Activated CD8-positive, alpha-beta memory T cell treated with anti-CD3 and anti-CD28 coated beads, Interleukin-2, amount 10 ng/mL, durations not matched to agents 7 days and 5 days (primary cell): ENCODE measurements at regions not wholly inside any gene's neighbourhood (a gene's known extent, or its start where the extent isn't known, plus 50 kb on each side); places are given as distances from the start of the nearest gene placed in this dataset.

ENCODE experiments used
- ATAC-seq: fragments of 150-1000 bp; cut with Tn5 transposase; one replicate; pipeline ENCODE4 v1.10.0; 2021; ENCODE audit warnings: moderate library complexity
- CTCF ChIA-PET: fragments of 350-600 bp; sonication (Branson Sonifier 250); formaldehyde crosslinking; loops from one replicate; lab custom pipeline; 2021; ENCODE audit warnings: antibody characterized with exemption; lab: Charles Lee
- DNase-seq: peaks from one replicate; pipeline ENCODE4 v3.0.0-alpha.2; 2020
- H3K27ac Mint-ChIP-seq: one replicate; pipeline ENCODE4 v1.8.0; 2021; ENCODE audit warnings: mild to moderate bottlenecking, mixed read lengths
- H3K27me3 Mint-ChIP-seq: one replicate; pipeline ENCODE4 v1.8.0; 2021; ENCODE audit warnings: mixed read lengths
- H3K36me3 Mint-ChIP-seq: one replicate; pipeline ENCODE4 v1.8.0; 2021; ENCODE audit warnings: mild to moderate bottlenecking, mixed read lengths
- H3K4me1 Mint-ChIP-seq: one replicate; pipeline ENCODE4 v1.8.0; 2021; ENCODE audit warnings: mixed read lengths
- H3K4me3 Mint-ChIP-seq: one replicate; pipeline ENCODE4 v1.8.0; 2021; ENCODE audit warnings: mild to moderate bottlenecking, moderate library complexity, mixed read lengths
- H3K9me3 Mint-ChIP-seq: one replicate; pipeline ENCODE4 v1.8.0; 2022; ENCODE audit warnings: low read depth, mixed read lengths

DNA sequence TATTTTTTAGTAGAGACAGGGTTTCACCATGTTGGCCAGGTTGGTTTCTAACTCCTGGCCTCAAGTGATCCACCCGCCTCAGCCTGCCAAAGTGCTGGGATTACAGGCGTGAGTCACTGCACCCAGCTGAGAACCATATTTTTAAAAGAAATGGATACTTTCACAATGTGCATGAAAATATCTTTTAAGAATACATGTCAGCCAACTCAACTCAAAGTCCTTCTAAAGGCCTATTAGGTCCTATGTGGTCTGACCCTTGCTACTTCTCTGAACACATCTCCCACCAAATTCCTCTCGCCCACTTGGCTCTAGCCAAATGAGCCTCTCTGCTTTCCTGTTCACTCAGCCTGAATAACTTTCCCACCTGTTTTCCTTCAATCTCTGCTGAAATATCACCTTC, 119.6 kb downstream of the MTX2 start:
- peaks cover 46% of the 10 kb centered on the region for H3K27me3 Mint-ChIP-seq
- CTCF ChIA-PET: no interaction called here
- H3K27ac Mint-ChIP-seq: no peak overlapping the region

DNA sequence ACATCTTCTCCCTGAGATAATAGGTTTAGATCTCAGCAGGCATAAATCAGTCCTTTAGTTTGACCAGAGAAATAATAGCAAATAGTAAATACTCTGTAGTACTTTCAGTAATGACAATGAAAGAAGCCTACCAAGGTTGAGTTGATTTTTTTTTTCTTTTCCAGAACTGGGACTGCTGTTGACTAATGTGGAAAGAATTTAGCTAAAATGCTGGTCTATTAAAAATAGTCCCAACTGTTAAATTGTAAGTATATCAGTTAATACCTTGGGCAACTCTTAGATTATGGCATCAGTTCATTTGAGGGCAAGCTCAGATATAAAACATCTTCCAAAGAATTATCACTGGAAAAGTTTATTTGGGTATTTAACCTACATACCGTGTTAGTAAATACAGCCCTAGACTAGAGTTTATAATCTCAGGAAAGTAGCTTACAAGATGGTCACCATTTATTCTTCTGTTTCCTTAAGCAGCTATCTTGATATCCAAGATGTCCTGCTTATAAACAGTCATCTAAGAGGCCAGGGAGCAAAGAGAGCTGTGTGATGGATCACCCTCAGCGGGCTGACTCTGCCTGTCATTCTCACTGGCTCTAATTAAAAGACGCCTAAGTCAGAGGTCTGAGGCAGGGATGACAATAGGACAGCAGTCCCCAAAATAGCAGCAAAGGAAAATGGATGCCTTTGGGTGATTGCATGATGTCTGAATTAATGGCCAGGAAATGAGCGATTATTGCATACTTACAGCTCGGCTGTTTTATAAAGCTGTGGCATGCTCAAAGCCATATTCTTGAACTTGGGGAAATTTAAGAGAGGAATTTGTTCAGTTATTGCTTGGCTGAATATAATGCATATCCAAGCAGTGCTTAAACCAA, 121.3 kb downstream of the MTX2 start:
- Mint-ChIP-seq H3K4me1 (no peaks in the 10 kb centered on the region), H3K4me3 (no peak overlapping the region), H3K27ac (no peak overlapping the region), H3K9me3 (no peaks in the 10 kb centered on the region), H3K27me3 (peaks cover 38% of the 10 kb centered on the region), H3K36me3 (no peaks in the 10 kb centered on the region)
- CTCF ChIA-PET: no interaction called here
- DNase-seq: no peak
- no peak for ATAC-seq

More for the DNA sequence above, 119.6 kb downstream of the MTX2 start:
- DNase-seq (no peak), ATAC-seq (no peak)
- no peaks in the 10 kb centered on the region for H3K36me3 Mint-ChIP-seq
- H3K4me1 Mint-ChIP-seq: no peaks in the 10 kb centered on the region
- no peaks in the 10 kb centered on the region for H3K9me3 Mint-ChIP-seq
- H3K4me3 Mint-ChIP-seq: no peak overlapping the region

DNA sequence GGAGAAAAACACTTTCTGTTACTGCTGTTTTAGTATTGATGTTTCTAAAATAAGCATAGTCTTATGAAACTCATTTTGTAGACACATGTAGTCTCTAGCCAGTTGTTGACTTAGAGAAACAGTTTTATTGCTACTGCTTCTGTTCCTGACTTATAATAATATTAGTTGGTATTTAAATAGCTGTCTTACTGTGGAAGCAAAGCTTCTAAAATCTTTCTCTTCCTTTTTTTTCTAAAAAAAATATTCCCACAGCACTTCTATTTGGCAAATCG, 121.8 kb downstream of the MTX2 start:
- DNase-seq (no peak), ATAC-seq (no peak)
- Mint-ChIP-seq H3K4me1 (no peaks in the 10 kb centered on the region), H3K4me3 (no peak overlapping the region), H3K9me3 (no peaks in the 10 kb centered on the region), H3K27ac (no peak overlapping the region), H3K27me3 (peaks cover 37% of the 10 kb centered on the region), H3K36me3 (no peaks in the 10 kb centered on the region)
- CTCF ChIA-PET: no interaction called here

DNA sequence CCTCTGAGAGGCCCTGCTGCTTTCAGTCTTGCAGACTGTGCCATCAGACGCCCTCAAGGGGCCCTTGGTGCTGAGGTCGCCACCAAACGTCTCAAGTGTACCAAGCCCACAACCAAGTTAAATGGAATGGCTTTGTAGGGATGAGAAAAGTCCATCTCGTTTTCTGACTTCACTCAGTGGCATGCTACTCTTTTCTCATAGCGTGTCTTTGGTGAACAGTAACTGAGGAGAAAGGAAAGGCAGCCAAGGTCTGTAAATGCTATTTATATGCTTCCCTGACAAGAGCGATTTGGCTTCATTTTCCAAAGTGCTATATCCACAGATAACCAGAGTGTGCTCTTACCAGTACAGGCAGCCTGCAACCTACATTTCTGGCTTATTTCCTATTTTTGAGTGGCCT, 123.0 kb downstream of the MTX2 start:
- Mint-ChIP-seq H3K27ac (no peak overlapping the region), H3K27me3 (peaks cover 37% of the 10 kb centered on the region), H3K36me3 (no peaks in the 10 kb centered on the region), H3K9me3 (no peaks in the 10 kb centered on the region), H3K4me3 (no peak overlapping the region), H3K4me1 (no peaks in the 10 kb centered on the region)
- ATAC-seq (no peak), DNase-seq (no peak)
- CTCF ChIA-PET: no interaction called here

DNA sequence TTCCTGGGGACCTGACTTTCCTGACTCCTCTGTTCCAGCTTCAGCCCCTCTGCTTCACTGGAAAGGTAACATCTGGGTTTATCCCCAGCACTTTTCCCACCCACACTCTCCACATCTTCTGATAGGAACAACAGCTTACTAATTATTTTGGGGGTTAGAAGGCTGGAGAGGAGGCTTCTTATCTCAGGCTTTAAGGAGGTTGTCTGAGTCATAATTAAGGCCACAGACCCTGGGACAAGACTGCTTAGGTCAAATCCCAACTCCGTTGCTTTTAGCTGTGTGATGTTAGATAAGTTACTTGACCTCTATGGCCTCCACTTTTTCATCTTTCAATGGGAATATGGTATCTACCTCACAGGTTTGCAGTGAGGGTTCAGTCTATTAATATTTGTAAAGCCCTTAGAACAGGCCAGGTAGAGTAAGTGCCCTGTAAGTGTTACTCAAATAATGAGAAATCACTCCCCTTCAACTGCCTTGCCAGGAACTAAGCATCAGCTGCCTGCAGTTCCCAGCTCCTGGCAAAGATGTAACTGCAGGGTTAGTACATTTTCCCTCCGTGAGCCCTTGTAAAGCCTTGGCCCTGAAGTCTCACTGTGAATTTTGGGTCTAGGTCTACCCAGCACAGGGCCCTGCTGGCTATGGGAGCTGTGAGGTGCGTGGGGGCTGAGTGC, 123.6 kb downstream of the MTX2 start:
- no peak for DNase-seq
- no peaks in the 10 kb centered on the region for H3K4me1 Mint-ChIP-seq
- H3K27ac Mint-ChIP-seq: no peak overlapping the region
- no peak for ATAC-seq
- no peaks in the 10 kb centered on the region for H3K36me3 Mint-ChIP-seq
- H3K4me3 Mint-ChIP-seq: no peak overlapping the region
- no peaks in the 10 kb centered on the region for H3K9me3 Mint-ChIP-seq
- CTCF ChIA-PET: no interaction called here
- H3K27me3 Mint-ChIP-seq: peaks cover 34% of the 10 kb centered on the region

DNA sequence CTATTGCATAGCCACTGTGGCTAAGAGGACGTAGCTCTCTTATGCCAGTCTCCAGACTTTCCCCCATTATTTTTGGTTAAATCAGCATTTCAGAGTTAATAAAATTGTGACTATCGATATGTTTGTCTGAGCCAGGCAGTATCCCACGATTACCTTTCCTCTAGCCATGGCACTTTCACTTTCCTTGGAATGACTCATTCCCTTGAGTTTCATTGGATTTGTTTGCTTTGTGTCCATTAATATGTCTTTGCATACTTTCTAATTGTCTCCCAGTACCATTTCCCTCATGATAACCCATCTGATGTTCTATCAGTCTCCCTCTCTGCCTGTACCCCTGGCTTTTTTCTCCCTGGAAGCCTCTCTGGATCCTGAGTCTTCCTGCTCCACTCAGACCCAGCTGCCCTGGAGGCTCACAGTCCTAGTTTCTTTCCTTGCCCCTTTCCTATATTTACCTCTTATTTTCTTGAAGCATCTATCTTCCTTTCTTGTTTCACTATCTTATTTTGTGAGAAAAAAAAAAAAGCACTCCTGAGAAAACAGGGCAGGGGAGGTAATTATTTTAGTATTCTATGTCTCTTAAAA, 126.1 kb downstream of the MTX2 start:
- CTCF ChIA-PET: no interaction called here
- peaks cover 32% of the 10 kb centered on the region for H3K27me3 Mint-ChIP-seq
- no peak overlapping the region for H3K4me3 Mint-ChIP-seq
- ATAC-seq: no peak
- no peak for DNase-seq
- H3K36me3 Mint-ChIP-seq: no peaks in the 10 kb centered on the region
- no peak overlapping the region for H3K27ac Mint-ChIP-seq
- no peaks in the 10 kb centered on the region for H3K4me1 Mint-ChIP-seq
- H3K9me3 Mint-ChIP-seq: no peaks in the 10 kb centered on the region

DNA sequence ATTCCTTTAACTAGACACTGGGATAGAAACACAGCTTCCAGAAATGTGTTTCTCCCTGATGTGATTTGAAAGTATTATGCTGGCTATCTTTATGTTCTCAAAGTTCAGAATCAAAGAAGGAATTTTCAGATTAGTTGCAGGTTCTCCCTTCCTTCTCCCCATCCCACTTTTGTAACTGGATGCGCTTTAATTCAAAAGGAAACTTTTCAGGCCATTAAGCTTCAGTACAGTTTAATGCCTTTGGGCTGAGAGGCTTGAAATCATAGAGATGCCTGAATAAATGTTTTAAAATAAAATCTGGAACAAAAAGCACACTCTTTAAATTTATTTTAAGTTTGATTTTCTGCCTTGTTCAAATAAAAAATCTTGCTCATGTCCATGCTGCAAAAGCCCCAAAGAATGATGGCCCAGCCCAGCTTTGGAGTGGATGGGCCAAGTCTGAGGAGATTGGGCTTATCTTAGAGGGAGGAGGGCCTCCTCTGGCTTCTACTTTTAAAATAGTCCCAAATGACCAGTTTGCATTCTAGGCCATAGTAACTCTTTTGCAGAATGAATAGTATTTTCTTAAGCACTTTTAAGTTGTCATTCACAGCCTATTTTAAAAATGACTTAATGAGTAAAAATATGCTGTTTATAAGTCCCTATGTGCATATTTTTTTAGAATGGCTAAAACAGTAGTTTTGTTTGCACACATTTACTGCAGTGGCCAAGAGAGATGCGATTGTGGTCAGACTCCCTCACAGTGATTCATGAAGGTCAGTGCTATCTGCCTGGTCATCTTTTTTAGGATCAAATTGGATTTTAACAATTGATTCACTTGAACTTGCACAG, 129.2 kb downstream of the MTX2 start:
- H3K4me1 Mint-ChIP-seq: no peaks in the 10 kb centered on the region
- CTCF ChIA-PET: no interaction called here
- H3K4me3 Mint-ChIP-seq: no peak overlapping the region
- no peaks in the 10 kb centered on the region for H3K9me3 Mint-ChIP-seq
- ATAC-seq (no peak), DNase-seq (no peak)
- H3K27me3 Mint-ChIP-seq: peaks cover 36% of the 10 kb centered on the region
- no peaks in the 10 kb centered on the region for H3K36me3 Mint-ChIP-seq
- H3K27ac Mint-ChIP-seq: no peak overlapping the region

DNA sequence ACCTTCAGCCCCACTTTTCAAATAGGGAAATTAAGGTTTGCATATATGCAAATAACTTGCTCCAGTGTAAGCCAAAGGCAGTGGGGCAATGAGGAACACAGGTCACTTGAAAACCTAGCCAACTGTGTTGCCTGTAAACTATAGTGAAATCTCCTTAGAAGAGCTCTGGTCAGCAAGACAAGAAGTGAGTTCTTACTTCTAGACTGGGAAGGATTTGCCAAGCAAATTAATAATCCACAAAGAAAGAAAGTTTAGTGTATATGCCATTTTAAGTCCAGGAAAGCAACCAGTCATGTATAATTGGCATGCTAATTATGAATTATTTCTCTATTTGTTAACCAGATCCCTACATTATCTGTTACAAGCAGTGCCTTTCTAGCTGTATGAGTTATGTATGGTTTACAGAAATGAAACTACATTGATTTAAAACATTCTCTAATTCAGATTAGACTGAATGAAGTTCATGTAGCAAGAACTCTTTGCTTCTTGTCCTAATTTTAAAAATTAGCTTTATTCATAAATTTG, 129.9 kb downstream of the MTX2 start:
- H3K36me3 Mint-ChIP-seq: no peaks in the 10 kb centered on the region
- H3K27me3 Mint-ChIP-seq: peaks cover 37% of the 10 kb centered on the region
- no peaks in the 10 kb centered on the region for H3K9me3 Mint-ChIP-seq
- H3K4me1 Mint-ChIP-seq: no peaks in the 10 kb centered on the region
- DNase-seq (no peak), ATAC-seq (no peak)
- no peak overlapping the region for H3K27ac Mint-ChIP-seq
- no peak overlapping the region for H3K4me3 Mint-ChIP-seq
- CTCF ChIA-PET: no interaction called here

DNA sequence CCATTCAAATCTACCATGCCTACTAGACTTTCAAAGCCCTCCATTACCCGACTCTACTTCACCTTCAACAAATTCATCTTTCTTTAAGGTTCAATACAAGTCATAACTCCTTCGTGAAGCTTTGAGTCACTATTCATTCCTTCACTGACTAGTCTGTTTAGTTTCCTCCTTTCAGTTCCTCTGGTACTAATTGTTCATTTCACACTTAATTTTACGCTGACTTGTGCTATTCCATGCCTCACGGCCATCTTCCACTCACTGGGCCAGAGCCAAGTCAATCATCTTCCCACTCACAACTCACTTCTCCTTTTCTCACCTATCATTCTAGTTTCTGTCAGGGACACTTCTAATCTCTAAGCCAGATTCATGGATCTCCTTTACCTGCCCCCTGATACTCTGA, 136.2 kb downstream of the MTX2 start:
- no peak for ATAC-seq
- H3K27ac Mint-ChIP-seq: no peak overlapping the region
- H3K36me3 Mint-ChIP-seq: no peaks in the 10 kb centered on the region

DNA sequence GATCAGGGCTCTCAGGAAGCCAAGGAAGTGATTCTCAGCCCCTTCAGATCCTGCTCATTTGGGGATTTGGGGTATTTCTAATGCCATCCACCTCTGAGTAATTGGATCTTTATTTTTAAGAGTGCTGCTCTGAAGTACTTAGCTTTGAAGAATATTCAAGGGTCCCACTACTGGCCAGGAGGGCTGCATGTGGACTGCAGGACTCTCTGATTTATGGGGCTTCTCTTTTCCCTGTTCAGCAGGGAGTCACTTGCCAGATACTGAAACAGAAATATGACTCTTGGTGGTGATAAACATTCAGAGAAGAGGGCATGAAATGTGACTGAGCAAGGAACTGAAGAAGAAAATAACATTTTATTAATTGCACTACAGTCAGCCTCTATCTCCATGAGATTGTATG, 138.5 kb downstream of the MTX2 start:
- no peak overlapping the region for H3K4me3 Mint-ChIP-seq
- ATAC-seq (no peak), DNase-seq (no peak)
- no peaks in the 10 kb centered on the region for H3K36me3 Mint-ChIP-seq
- H3K27ac Mint-ChIP-seq: no peak overlapping the region
- H3K9me3 Mint-ChIP-seq: no peaks in the 10 kb centered on the region
- no peaks in the 10 kb centered on the region for H3K4me1 Mint-ChIP-seq
- CTCF ChIA-PET: no interaction called here
- peaks cover 52% of the 10 kb centered on the region for H3K27me3 Mint-ChIP-seq

More for the DNA sequence above, 136.2 kb downstream of the MTX2 start:
- H3K27me3 Mint-ChIP-seq: peaks cover 47% of the 10 kb centered on the region
- no peaks in the 10 kb centered on the region for H3K9me3 Mint-ChIP-seq
- H3K4me1 Mint-ChIP-seq: no peaks in the 10 kb centered on the region
- DNase-seq: no peak
- CTCF ChIA-PET: no interaction called here
- H3K4me3 Mint-ChIP-seq: no peak overlapping the region

DNA sequence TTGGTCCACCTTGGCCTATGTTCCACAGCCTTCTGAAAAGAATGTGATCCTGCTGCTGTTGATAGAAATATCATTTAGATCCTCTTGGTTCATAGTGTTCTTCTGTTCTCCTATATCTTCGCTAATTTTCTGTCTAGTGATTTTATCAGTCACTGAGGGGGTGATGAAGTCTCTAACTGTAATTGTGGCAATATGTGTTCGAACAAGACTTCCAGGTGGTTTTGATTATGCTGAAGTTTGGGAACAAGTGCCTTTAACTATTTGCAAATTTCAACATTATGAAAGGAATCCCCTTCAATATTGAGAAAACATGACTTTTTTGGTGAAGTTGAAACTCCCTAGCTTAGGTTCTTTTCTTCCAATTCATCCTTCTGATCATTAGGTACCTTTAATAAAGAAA, 140.4 kb downstream of the MTX2 start:
- Mint-ChIP-seq H3K4me3 (no peak overlapping the region), H3K27me3 (peaks cover 53% of the 10 kb centered on the region), H3K36me3 (no peaks in the 10 kb centered on the region), H3K9me3 (no peaks in the 10 kb centered on the region), H3K27ac (no peak overlapping the region), H3K4me1 (no peaks in the 10 kb centered on the region)
- DNase-seq (no peak), ATAC-seq (no peak)
- CTCF ChIA-PET: no interaction called here

DNA sequence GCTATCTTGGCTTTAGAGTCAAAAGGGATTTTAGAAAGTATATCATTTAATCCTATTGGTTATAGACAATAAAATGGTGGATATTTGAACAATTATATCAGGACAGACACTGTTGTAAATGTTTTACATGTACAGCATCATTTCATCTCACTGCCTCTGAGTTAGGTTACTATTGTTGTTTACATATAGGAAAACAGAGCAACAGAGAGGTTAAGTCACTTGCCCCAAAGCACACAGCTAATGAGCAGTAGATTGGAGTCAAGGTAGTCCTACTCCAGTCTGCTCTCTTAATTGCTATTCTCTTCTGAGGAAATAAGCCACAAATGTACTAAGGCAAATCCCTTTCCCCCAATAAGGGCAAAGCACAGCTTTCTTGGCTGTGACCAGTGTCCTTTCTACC, 142.9 kb downstream of the MTX2 start:
- Mint-ChIP-seq H3K27ac (no peak overlapping the region), H3K4me1 (no peaks in the 10 kb centered on the region), H3K9me3 (no peaks in the 10 kb centered on the region), H3K27me3 (peaks cover 52% of the 10 kb centered on the region), H3K4me3 (no peak overlapping the region), H3K36me3 (no peaks in the 10 kb centered on the region)
- CTCF ChIA-PET: no interaction called here
- ATAC-seq (no peak), DNase-seq (no peak)

DNA sequence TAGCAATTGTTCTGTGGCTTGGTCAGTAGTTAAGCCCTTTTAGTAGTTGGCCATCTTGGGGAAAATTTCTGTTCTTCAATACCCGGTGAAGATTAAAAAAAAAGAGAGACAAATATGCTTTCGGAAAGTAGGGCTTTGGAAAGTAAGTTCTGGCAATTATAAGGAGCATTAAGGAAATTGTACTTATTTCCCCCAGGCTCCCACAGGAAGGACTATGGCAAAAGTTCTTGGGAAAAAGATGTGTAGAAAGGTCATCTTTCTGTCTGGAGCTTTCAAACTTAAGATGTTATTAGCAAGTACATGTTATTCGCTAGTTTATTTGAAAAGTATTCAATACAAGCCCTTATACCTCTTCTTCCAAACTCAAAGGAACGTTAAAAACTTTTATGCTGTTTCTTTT, 144.5 kb downstream of the MTX2 start:
- DNase-seq (no peak), ATAC-seq (no peak)
- Mint-ChIP-seq H3K4me3 (no peak overlapping the region), H3K27ac (no peak overlapping the region), H3K9me3 (no peaks in the 10 kb centered on the region), H3K36me3 (no peaks in the 10 kb centered on the region), H3K27me3 (peaks cover 45% of the 10 kb centered on the region), H3K4me1 (no peaks in the 10 kb centered on the region)
- CTCF ChIA-PET: no interaction called here
